ENCODE measurements at regions not wholly inside any gene's neighbourhood (a gene's known extent, or its start where the extent isn't known, plus 50 kb on each side); places are given as distances from the start of the nearest gene placed in this dataset.

DNA sequence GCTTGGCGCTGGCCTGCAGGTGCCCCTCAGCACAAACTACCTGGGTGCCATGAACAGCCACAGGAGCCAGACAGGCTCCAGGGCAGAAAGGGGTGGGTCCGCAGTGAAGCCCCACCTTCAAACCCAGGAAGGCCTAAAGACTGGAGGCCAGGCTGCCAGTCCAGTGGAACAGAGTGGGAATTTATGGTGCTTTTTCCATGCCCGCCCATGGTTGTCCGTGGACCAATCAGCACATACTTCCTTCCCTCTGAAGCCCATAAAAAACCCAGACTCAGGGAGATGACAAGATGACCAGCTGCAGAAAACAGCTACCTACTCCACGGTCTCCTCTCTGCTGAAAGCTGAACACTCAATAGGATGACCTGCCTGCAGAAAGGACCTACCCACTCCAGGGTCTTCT is 275.4 kb upstream of the ADRA1B start:
- H3K9ac ChIP-seq (ENCODE audit: low read length in 5 of 5), result no peak overlapping the region
- peaks cover 0 to 2% (median 0%) of the 10 kb centered on the region in 5 donors for H3K9me3 ChIP-seq (ENCODE audit: control insufficient read depth in 5 of 5, low read length in 5 of 5)
- H3K36me3 ChIP-seq (ENCODE audit: control insufficient read depth in 5 of 5, insufficient read depth in 5 of 5, low read length in 5 of 5), result no peaks in the 10 kb centered on the region
- H3K4me3 ChIP-seq (ENCODE audit: low read depth in 1 of 5, low read length in 5 of 5), result no peak overlapping the region
- H3K4me1 ChIP-seq (ENCODE audit: control insufficient read depth in 5 of 5, insufficient read depth in 5 of 5, low read length in 5 of 5), result no peaks in the 10 kb centered on the region
- no peaks in the 10 kb centered on the region for H3K27me3 ChIP-seq (ENCODE audit: control insufficient read depth in 5 of 5, insufficient read depth in 4 of 5, low read length in 5 of 5)
- H3K27ac ChIP-seq (ENCODE audit: low read depth, low read length), result no peak overlapping the region

DNA sequence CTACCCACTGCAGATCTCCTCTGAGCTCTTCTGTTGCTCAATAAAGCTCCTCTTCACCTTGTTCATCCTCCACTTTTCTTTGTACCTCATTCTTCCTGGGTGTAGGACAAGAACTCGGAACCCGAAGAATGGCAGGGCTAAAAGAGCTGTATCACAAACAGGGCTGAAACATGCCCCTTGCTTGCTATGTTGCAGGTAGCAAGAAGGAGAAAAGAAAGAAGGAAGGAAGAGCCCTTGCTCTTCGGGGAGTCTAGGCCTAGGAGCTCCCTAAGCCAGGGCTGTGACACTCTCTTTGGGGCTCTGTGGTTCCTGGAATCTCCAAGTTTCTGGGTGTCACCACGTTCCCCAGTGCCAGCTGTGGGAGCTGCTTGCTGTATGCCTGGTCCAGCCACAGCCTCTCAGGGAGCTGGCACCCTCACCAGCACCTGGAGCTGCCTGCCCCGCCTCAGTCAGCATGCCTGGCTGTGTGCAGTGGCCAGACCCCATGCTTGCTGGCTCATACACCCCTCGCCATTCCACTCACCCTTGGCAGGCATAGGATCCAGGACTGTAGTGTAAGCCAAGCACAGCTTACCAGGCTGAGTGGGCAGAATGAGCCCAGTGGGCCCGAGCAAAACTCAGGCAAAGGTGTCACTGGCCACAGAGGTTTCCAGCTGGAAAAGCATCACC is 274.8 kb upstream of the ADRA1B start:
- Histone ChIP-seq H3K27ac (ENCODE audit: low read depth, low read length) (no peak overlapping the region), H3K4me3 (ENCODE audit: low read depth in 1 of 5, low read length in 5 of 5) (no peak overlapping the region), H3K36me3 (ENCODE audit: control insufficient read depth in 5 of 5, insufficient read depth in 5 of 5, low read length in 5 of 5) (no peaks in the 10 kb centered on the region), H3K9ac (ENCODE audit: low read length in 5 of 5) (no peak overlapping the region), H3K9me3 (ENCODE audit: control insufficient read depth in 5 of 5, low read length in 5 of 5) (peaks cover 0 to 2% (median 0%) of the 10 kb centered on the region in 5 donors), H3K4me1 (ENCODE audit: control insufficient read depth in 5 of 5, insufficient read depth in 5 of 5, low read length in 5 of 5) (no peaks in the 10 kb centered on the region), H3K27me3 (ENCODE audit: control insufficient read depth in 5 of 5, insufficient read depth in 4 of 5, low read length in 5 of 5) (no peaks in the 10 kb centered on the region)

- no peaks in the 10 kb centered on the region for H3K9me3 ChIP-seq (ENCODE audit: control insufficient read depth in 5 of 5, low read length in 5 of 5)
- no peak overlapping the region for H3K27ac ChIP-seq (ENCODE audit: low read depth, low read length)
Measured at GRCh38 chr5:159642379-159642778, 273.9 kb upstream of the ADRA1B start.

DNA sequence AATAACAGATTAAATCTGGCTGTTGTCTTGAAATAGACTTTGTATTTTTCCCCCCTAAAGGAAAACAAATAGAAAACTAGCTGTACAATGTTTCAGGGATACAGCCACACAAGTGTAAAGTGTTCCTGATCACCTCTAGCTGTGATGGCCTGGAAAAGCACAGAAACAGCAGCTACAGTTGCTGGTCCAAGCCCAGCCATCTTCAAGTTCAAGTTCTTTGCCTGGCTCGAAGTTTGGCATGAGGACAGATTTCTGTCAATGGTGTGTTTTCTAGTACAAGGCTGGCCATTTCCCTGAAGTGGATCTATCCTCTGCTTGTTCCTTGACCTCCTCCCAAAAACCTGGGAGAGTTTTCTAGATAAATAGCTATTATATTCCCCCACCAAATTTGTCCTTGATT is 272.2 kb upstream of the ADRA1B start:
- no peak overlapping the region for H3K9ac ChIP-seq (ENCODE audit: low read length in 5 of 5)
- H3K27ac ChIP-seq (ENCODE audit: low read depth, low read length), result no peak overlapping the region
- H3K27me3 ChIP-seq (ENCODE audit: control insufficient read depth in 5 of 5, insufficient read depth in 4 of 5, low read length in 5 of 5), result no peaks in the 10 kb centered on the region

More at GRCh38 chr5:159642379-159642778, 273.9 kb upstream of the ADRA1B start:
- Histone ChIP-seq H3K9ac (ENCODE audit: low read length in 5 of 5) (no peak overlapping the region), H3K36me3 (ENCODE audit: control insufficient read depth in 5 of 5, insufficient read depth in 5 of 5, low read length in 5 of 5) (no peaks in the 10 kb centered on the region), H3K4me3 (ENCODE audit: low read depth in 1 of 5, low read length in 5 of 5) (no peak overlapping the region), H3K4me1 (ENCODE audit: control insufficient read depth in 5 of 5, insufficient read depth in 5 of 5, low read length in 5 of 5) (no peaks in the 10 kb centered on the region), H3K27me3 (ENCODE audit: control insufficient read depth in 5 of 5, insufficient read depth in 4 of 5, low read length in 5 of 5) (no peaks in the 10 kb centered on the region)

DNA sequence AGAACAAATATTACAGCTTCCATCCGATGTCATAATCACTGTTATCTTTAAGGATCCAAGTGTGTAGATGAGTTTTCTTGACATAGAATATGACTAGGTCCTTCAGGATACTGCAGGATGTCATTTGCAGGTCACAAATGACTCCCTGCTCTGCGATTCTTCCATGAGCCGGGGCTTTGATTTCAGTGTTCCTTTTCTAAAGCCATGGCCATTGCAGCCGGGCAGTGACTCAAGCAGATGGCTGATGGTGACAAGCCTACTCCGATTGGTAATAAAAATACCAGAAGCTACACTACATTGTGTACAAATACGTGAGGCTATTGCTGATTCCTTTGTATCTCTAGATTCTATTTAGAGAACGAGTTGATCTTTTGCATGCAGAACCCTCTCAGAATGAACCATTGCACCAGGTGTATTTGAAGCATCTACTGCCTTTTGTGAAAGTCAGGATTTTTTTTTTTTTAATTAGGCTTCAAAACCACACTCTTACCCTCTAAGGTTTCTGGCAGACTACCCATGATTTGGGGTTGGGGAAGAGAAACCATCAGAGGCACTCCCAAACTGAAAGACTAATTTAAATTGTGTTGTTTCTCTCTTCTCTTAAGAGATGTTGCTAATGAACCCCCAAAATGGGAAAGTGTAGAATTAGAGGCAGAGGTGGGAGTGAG is 271.0 kb upstream of the ADRA1B start:
- H3K4me1 ChIP-seq (ENCODE audit: control insufficient read depth in 5 of 5, insufficient read depth in 5 of 5, low read length in 5 of 5), result no peaks in the 10 kb centered on the region
- H3K36me3 ChIP-seq (ENCODE audit: control insufficient read depth in 5 of 5, insufficient read depth in 5 of 5, low read length in 5 of 5), result no peaks in the 10 kb centered on the region
- no peak overlapping the region for H3K27ac ChIP-seq (ENCODE audit: low read depth, low read length)
- no peak overlapping the region for H3K4me3 ChIP-seq (ENCODE audit: low read depth in 1 of 5, low read length in 5 of 5)
- H3K27me3 ChIP-seq (ENCODE audit: control insufficient read depth in 5 of 5, insufficient read depth in 4 of 5, low read length in 5 of 5), result no peaks in the 10 kb centered on the region
- no peak overlapping the region for H3K9ac ChIP-seq (ENCODE audit: low read length in 5 of 5)
- H3K9me3 ChIP-seq (ENCODE audit: control insufficient read depth in 5 of 5, low read length in 5 of 5), result no peaks in the 10 kb centered on the region

More for the DNA sequence above, 272.2 kb upstream of the ADRA1B start:
- no peak overlapping the region for H3K4me3 ChIP-seq (ENCODE audit: low read depth in 1 of 5, low read length in 5 of 5)
- H3K4me1 ChIP-seq (ENCODE audit: control insufficient read depth in 5 of 5, insufficient read depth in 5 of 5, low read length in 5 of 5), result no peaks in the 10 kb centered on the region
- H3K9me3 ChIP-seq (ENCODE audit: control insufficient read depth in 5 of 5, low read length in 5 of 5), result no peaks in the 10 kb centered on the region
- H3K36me3 ChIP-seq (ENCODE audit: control insufficient read depth in 5 of 5, insufficient read depth in 5 of 5, low read length in 5 of 5), result no peaks in the 10 kb centered on the region

DNA sequence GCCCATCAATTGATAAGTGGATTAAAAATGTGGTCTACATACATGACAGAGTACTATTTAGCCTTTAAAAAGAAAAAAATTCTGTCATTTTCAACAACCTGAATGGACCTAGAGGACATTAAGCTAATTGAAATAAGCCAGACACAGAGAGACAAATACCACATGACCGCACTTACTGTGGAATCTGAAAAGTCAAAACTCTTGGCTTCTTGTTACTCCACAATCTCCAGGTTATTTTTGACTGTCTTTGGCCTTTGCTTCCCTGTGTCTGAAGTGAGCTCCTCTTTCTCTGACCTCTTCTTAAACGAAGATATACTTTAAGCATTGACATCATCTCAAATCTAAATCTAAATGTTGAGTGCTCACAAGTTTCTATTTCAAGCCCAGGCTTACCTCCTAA is 265.5 kb upstream of the ADRA1B start:
- Histone ChIP-seq H3K27me3 (ENCODE audit: control insufficient read depth in 5 of 5, insufficient read depth in 4 of 5, low read length in 5 of 5) (no peaks in the 10 kb centered on the region), H3K9ac (ENCODE audit: low read length in 5 of 5) (no peak overlapping the region), H3K9me3 (ENCODE audit: control insufficient read depth in 5 of 5, low read length in 5 of 5) (no peaks in the 10 kb centered on the region), H3K36me3 (ENCODE audit: control insufficient read depth in 5 of 5, insufficient read depth in 5 of 5, low read length in 5 of 5) (no peaks in the 10 kb centered on the region), H3K4me3 (ENCODE audit: low read depth in 1 of 5, low read length in 5 of 5) (no peak overlapping the region), H3K27ac (ENCODE audit: low read depth, low read length) (no peak overlapping the region), H3K4me1 (ENCODE audit: control insufficient read depth in 5 of 5, insufficient read depth in 5 of 5, low read length in 5 of 5) (no peaks in the 10 kb centered on the region)

DNA sequence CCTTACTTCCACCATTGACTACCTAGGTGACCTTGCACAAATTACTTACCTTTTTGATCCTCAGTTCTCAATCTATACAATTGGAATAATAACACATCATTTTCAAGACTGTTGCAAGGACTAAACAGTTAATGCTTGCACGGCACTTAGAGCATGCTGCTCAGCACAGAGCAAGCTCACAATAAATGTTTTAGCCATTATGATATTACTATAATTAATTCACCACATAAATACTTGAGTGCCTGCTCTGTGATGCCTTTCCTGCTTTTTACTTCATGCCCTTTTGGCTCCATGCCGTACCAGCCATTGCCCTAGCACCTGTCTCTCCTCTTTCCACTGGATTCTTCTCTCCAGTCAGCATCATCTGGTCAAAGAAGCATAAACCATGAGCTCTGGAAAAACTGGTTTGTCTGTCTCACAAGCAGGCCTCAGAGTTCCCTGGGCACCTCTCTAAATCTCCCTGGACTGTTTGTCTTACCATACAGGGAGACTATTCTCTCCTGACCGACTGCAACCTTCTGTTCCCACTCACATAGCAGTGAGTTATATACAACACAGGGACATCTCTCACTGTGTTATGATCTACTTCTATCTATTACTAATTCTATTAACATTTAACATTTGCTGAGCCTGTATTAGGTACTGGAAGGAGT is 260.4 kb upstream of the ADRA1B start:
- no peak overlapping the region for H3K27ac ChIP-seq (ENCODE audit: low read depth, low read length)

GRCh38 chr5:159657298-159657697 is 259.0 kb upstream of the ADRA1B start:
- Histone ChIP-seq H3K36me3 (ENCODE audit: control insufficient read depth in 5 of 5, insufficient read depth in 5 of 5, low read length in 5 of 5) (no peaks in the 10 kb centered on the region), H3K9me3 (ENCODE audit: control insufficient read depth in 5 of 5, low read length in 5 of 5) (no peaks in the 10 kb centered on the region), H3K4me1 (ENCODE audit: control insufficient read depth in 5 of 5, insufficient read depth in 5 of 5, low read length in 5 of 5) (no peaks in the 10 kb centered on the region), H3K27ac (ENCODE audit: low read depth, low read length) (no peak overlapping the region), H3K9ac (ENCODE audit: low read length in 5 of 5) (no peak overlapping the region), H3K27me3 (ENCODE audit: control insufficient read depth in 5 of 5, insufficient read depth in 4 of 5, low read length in 5 of 5) (no peaks in the 10 kb centered on the region), H3K4me3 (ENCODE audit: low read depth in 1 of 5, low read length in 5 of 5) (no peak overlapping the region)

More for the DNA sequence above, 260.4 kb upstream of the ADRA1B start:
- H3K36me3 ChIP-seq (ENCODE audit: control insufficient read depth in 5 of 5, insufficient read depth in 5 of 5, low read length in 5 of 5), result no peaks in the 10 kb centered on the region
- H3K27me3 ChIP-seq (ENCODE audit: control insufficient read depth in 5 of 5, insufficient read depth in 4 of 5, low read length in 5 of 5), result no peaks in the 10 kb centered on the region
- no peak overlapping the region for H3K4me3 ChIP-seq (ENCODE audit: low read depth in 1 of 5, low read length in 5 of 5)
- H3K4me1 ChIP-seq (ENCODE audit: control insufficient read depth in 5 of 5, insufficient read depth in 5 of 5, low read length in 5 of 5), result no peaks in the 10 kb centered on the region
- no peak overlapping the region for H3K9ac ChIP-seq (ENCODE audit: low read length in 5 of 5)
- H3K9me3 ChIP-seq (ENCODE audit: control insufficient read depth in 5 of 5, low read length in 5 of 5), result no peaks in the 10 kb centered on the region

DNA sequence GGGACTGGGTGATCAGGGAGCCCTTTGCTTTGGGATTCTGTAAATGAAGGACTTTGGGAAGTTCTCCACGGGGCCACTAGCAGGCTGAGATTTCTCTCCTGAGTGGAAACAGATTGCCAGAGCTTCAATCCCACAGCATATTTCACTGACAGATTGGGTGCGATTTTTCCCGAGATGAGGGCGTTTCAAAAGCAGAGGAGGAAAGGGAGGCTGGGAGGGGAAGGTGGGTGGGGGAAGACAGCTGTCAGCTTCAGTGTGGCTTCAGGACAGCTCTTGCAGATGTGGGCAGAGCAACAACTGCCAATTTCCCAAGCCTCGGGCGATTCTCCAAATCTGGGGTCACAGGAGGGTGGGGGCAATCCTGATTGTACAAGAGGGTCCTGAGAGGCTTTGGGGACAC is 258.5 kb upstream of the ADRA1B start:
- no peak overlapping the region for H3K9ac ChIP-seq (ENCODE audit: low read length in 5 of 5)
- H3K27me3 ChIP-seq (ENCODE audit: control insufficient read depth in 5 of 5, insufficient read depth in 4 of 5, low read length in 5 of 5), result no peaks in the 10 kb centered on the region
- H3K27ac ChIP-seq (ENCODE audit: low read depth, low read length), result no peak overlapping the region
- no peaks in the 10 kb centered on the region for H3K36me3 ChIP-seq (ENCODE audit: control insufficient read depth in 5 of 5, insufficient read depth in 5 of 5, low read length in 5 of 5)
- no peak overlapping the region for H3K4me3 ChIP-seq (ENCODE audit: low read depth in 1 of 5, low read length in 5 of 5)
- no peaks in the 10 kb centered on the region for H3K9me3 ChIP-seq (ENCODE audit: control insufficient read depth in 5 of 5, low read length in 5 of 5)
- no peaks in the 10 kb centered on the region for H3K4me1 ChIP-seq (ENCODE audit: control insufficient read depth in 5 of 5, insufficient read depth in 5 of 5, low read length in 5 of 5)

DNA sequence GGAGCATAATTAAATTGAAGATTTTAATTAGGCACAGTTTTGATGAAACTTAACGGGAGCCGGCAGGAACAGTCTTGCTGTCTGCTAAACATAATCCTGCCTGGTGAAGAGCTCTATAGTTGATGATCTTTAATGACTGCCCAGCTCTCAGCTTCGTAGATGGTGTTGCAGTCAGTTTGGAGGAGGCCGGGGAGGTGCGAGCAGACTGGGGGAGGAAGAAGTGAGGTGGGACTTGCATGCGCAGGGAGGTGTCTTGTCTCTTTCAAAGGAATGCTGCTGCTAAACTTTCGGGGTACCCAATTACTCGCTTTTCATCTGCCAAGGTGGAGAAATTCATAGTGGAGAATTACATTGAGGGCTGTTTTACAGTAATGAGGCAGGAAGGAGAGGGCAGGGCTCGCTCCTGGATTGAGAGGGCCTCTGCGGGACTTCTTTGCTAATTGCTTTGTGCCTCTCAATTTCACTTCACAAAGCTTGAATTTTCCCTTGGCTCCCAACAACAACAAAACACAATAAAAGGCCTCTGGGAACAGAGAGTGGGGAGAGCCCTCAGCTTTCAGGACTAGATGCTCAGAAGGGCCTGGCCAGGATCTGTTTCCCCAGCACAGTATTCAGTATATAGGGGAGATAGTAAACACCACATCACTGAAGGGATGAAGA is 257.9 kb upstream of the ADRA1B start:
- Histone ChIP-seq H3K4me1 (ENCODE audit: control insufficient read depth in 5 of 5, insufficient read depth in 5 of 5, low read length in 5 of 5) (no peaks in the 10 kb centered on the region), H3K9ac (ENCODE audit: low read length in 5 of 5) (no peak overlapping the region), H3K36me3 (ENCODE audit: control insufficient read depth in 5 of 5, insufficient read depth in 5 of 5, low read length in 5 of 5) (no peaks in the 10 kb centered on the region), H3K27me3 (ENCODE audit: control insufficient read depth in 5 of 5, insufficient read depth in 4 of 5, low read length in 5 of 5) (no peaks in the 10 kb centered on the region), H3K4me3 (ENCODE audit: low read depth in 1 of 5, low read length in 5 of 5) (no peak overlapping the region), H3K27ac (ENCODE audit: low read depth, low read length) (no peak overlapping the region), H3K9me3 (ENCODE audit: control insufficient read depth in 5 of 5, low read length in 5 of 5) (no peaks in the 10 kb centered on the region)

All from subcutaneous abdominal adipose tissue (tissue), 5 donors.